RCC 7860 (cell line): ENCODE measurements at regions not wholly inside any gene's neighbourhood (a gene's known extent, or its start where the extent isn't known, plus 50 kb on each side); places are given as distances from the start of the nearest gene placed in this dataset.

Experiments
- DNase-seq: peaks from one replicate; pipeline ENCODE4 v3.0.0-alpha.2; 2015; ENCODE audit warnings: low spot score
- FAIRE-seq: peaks from 2 replicates; lab custom pipeline; 2012; peaks lifted over from hg19 to GRCh38; lab: Jason Lieb, UNC

DNA sequence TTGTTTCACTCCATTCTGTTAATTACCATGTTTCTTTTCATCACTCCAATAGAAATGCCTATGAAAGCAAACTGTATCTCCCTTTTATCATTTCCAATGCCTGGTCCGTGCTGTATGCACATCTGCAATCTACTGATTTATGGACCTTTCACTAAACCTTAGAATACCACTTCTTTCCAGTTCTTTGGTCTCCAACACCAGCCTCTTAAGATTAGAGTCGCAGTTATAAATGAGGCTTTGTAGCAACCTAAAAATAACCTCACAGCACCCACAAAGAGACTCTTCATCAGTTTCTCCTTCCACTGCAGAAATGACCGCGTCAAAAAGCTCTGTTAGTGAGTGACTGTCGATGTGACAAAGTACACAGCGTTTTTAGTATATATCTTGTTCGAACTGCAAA lies 282.6 kb downstream of the ADGRA3 start:
- FAIRE-seq (no peak), DNase-seq (no peak)

DNA sequence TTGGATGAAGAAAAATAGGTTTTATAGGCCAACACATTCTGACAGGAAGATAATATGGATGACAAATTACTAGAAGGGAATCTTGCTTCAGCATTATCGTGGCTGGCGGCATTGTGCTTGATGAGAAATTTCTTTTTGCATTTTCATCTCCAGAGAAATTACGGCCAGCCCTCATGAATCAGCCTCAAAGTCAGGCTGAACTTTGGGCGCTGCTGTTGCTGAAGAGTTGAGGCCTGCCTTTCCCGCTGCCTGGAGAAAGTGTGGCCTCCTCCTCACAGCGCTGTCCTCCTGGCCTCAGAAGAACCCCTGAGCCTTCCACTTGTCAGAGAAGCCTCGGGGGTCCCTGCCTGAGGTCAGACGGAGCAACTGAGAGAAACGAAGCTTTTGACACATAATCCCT lies 272.4 kb upstream of the KCNIP4 start:
- FAIRE-seq (no peak), DNase-seq (no peak)

DNA sequence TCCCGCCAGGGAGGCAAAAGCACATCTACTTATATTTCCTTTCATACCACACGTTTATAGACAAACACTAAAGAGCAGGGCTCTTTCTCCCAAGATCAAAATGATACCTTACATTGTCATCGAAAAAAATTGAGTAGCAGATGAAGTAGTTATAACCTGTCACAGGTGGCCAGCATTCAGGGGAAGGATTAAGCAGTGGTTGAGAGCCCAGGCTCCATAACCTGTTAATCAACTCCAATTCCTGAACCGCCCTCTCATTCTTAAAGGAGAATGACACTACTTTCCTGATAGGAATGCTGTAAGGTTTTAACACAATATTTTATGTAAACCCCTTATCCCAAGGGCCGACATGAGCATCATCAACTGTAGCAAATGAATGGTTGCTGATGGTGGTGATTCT lies 268.9 kb upstream of the KCNIP4 start:
- no peak for FAIRE-seq
- no peak for DNase-seq

DNA sequence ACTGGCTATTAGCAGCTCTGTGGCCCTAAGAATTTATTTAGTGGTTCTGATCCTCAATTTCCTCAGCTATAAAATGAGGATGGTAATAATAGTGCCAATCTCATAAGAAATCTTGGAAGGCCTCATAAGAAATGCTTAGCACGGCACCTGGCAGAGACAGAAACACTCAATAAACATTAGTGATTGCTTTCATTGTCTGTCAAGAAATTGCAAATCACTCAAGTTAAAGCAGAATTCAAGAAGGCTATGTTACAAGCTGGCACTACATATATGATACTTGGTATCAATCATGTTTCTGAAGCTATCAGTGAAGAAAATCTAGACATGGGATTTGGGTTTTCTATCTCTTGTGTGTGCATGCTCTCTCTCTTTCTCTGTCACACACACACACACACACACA lies 267.7 kb upstream of the KCNIP4 start:
- FAIRE-seq = no peak

DNA sequence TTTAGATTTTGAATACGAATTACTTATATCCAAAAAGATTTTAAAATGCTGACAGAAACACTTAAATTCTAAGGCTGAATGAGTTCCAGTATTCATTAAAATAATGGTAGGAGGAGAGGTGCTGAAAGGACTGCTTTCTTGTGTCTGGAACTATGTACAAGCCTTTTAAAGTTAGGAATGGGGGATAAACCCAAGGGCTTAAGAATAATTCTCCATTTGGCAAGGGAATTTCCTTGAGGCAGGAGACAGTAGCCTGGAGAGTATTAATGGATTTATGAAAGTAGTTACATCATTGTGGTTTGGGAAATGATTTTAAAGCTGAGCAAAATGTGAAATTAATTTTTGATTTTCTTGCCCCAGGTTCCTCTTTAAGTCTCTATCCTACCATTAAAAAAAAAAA lies 266.5 kb upstream of the KCNIP4 start:
- FAIRE-seq (no peak), DNase-seq (no peak)

More for the DNA sequence above, 267.7 kb upstream of the KCNIP4 start:
- DNase-seq = no peak

DNA sequence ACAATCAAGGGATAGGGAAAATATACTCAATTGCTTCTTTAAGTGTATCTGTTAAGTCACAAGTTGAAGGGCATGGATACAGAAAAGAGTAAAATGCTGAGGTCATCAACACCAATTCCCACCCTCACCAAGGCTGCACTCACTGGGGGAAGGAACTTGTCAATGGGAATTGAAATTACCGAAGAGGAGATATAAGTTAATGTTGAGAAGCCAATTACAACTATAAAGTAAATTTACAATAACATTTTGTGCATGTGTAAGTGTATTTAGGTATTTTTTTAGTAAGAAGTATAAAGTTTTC lies 255.1 kb upstream of the KCNIP4 start:
- no peak for FAIRE-seq
- DNase-seq = no peak

DNA sequence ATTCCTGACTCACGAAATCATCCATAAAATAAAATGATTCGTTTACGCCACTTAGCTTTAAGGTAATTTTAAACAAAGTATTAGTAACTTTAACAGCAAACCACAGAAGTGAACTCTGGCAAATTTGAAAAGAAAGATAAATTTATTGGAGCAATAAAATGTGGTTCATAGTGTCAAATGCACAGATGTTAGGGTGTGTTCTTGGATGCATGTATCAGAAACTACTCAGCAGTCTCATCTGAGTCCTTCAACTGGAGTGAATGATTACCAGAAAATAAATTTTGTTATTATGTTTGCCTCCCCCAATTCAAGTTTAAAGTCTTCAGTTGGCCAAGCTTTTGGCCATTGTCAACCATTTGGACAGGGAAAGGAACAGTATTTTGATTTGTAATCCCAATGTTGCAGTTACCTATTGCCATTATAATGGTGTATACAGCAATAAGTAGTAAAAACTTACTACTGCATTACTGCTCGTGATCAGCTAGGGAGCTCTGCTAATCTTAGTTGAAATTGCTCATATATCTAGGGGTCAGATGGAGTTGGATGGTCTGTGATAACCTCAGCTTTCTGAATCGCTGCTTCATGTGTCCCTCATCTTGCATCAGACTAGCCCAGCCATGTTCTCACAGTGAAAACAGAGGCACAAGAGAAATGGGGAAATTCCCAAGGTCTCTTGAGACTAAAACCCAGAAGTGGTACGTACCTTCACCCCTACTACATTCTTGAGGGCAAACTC lies 254.6 kb upstream of the KCNIP4 start:
- DNase-seq = no peak
- no peak for FAIRE-seq

DNA sequence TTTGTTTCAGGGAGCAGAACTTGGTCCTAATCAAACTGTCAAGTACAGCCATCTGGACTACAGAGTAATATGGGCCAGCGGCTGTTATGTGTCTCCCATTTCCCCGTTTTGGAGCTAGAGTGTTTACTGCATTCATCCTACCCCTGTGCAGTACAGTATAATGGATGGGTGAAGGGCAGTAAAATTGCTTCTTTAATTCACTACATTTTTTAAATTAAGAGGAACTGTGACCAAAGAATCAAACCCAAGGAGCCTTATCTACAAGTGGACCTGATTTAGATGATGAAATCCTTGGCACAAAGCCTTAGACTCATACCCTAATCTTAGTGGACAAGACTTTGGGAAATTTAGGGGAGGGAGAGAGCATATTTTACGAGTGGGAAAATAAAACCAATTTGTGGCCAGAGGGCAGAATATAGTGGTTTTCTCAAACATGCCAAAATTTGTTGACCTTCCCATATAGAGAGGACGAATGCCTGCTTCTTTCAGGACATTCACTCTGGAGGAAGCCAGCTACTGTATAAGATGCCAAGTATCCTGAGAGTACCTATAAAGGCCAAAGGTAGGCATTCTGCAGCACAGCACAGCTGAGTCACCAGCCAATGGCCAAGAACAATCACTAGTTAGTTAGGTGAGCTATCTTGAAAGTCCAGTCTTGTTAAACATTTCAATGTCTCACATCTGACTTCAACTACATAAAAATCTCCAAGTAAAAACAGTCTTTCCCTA lies 253.8 kb upstream of the KCNIP4 start:
- FAIRE-seq (no peak), DNase-seq (no peak)

DNA sequence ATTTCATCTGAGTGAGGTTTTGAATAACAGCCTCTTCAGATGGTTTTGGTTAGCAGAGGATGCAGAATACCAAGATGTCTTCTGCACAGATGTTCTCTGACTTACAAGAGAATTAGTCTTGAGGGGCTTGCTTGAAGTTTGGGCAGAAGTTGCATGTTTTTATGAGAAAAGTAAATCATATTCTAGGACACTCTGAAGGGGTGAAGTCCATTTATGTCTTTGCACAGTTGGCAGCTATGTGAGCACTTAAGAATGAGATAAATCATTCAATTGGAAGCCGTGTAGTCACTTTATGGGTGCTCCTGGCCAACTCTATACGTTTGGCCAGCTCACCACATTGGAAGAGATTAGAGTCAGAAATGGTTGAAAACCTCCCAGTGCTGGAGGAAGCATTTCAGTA lies 252.7 kb upstream of the KCNIP4 start:
- no peak for DNase-seq
- FAIRE-seq = no peak

DNA sequence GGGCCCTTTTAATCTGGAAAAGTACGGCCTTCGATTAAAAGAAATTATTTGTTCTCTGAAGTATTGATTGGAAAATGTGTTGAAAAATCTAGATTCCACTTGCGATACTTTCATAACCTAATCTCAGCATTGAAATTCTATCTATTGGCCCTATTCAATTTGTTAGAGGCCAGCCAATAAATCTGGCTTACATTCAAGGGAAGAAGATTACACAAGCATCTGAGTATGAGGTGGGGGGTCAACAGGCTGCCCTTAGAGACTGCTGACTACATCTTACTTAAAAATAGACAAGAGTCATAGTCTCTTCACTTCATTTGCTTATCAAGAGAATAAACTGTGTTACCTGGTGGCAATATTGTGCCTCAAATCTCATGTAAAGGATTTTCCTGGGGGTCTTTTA lies 248.0 kb upstream of the KCNIP4 start:
- DNase-seq = no peak
- FAIRE-seq = no peak

DNA sequence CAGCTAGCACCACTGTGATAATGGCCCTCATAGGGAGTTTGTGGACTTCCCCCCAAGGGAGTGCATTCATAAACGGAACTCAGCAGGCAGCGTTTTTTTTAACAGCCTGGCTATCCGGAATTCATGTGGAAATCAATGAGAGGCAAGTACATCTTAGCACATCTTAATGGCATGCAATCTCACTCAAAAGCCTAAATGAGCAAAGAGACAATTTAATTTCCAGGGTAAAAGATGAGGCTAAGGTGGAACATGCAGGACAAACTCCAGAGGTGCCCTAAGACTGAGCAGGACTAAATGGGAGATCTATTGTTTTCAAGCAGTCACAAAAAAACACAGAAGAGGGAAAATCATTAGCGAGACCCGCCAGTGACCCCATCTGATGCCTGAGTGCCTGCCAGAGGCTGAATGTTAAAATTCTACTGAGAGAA lies 243.5 kb upstream of the KCNIP4 start:
- FAIRE-seq (peak; percentile 81), DNase-seq (peak; percentile 18)

DNA sequence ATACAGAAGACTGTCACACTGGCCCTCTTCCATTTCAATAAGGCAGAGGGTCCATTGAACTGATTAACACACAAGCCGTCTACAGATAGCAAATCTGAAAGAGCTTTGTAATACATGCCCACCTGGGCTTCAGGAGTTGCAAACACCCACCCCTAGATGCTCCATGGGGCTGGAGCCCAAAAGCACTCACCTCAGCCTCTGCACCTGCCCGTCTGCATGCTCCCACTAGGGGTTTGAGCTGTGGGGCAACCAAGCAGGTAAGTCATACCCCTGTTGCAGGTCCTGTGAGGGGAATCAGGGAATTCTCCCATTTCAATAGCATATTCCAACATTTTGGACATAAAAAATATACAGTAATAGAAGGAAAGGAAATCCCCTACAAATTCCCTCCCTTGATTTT lies 243.0 kb upstream of the KCNIP4 start:
- FAIRE-seq = no peak
- DNase-seq = no peak

DNA sequence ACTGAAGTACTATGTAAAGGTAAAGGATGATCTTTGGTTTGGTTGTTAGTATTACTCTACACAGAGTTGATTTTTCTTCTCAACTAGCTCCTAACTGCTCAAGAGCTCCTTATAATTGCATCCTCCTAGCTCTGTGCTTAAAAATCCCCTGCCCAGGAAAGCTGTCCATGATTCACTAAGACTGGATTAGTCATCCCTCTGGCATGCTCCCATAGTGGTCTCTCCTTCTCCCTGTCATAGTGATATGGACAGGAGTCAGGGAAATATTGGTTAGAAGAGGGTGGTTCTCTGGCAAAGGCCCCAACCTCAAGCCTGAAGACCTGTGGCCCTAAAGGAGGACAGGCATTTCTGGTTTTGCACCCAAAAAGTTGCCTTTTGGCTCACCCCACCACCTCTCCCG lies 242.3 kb upstream of the KCNIP4 start:
- FAIRE-seq (peak; percentile 97), DNase-seq (peak; percentile 96)

DNA sequence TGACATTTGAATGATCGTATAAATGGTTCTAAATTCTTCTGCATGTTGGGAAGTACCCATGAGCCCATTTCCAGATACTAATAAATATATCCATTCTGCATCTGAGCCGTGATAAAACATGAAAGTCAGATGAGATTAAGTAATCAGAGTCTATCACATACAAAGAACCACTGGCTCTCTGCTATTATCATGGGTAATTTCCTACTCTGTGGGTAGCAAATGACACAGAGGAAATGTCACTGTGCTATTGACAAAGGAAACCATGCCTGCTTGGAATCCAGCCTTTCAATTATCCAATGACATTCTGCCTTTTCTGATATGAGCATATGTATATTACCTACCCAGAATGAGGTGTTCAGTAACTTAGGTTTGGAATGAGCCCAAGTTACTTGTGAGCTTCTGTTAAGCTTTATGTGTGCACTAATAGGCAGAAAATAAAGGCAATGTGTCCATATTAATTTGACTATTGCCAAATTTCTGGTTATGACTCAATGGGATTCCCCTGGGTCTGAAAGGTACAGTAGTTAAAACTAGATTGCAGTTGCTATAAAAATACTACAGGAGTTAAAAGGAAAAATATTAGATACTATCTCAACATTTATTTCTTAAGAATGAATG lies 238.7 kb upstream of the KCNIP4 start:
- DNase-seq = peak; percentile 42
- FAIRE-seq = no peak

DNA sequence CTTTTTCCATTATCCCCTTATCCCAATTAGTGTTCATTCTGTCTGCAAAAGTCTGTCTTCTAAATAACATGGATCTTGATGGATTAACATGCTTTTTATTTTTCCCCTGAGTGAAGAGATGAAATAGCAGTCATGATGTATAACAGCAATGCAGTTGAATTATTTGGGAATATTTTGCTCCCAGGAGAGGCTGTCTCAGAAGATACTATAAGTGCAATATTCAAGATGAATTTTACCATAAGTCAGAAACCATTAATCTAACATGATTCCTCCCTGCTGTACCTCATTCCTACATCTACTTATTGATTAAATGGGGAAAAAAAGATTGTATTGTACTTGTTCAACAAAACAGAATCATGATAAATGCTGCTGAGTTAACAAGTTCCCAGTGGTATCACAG lies 233.2 kb upstream of the KCNIP4 start:
- no peak for FAIRE-seq
- DNase-seq = no peak

DNA sequence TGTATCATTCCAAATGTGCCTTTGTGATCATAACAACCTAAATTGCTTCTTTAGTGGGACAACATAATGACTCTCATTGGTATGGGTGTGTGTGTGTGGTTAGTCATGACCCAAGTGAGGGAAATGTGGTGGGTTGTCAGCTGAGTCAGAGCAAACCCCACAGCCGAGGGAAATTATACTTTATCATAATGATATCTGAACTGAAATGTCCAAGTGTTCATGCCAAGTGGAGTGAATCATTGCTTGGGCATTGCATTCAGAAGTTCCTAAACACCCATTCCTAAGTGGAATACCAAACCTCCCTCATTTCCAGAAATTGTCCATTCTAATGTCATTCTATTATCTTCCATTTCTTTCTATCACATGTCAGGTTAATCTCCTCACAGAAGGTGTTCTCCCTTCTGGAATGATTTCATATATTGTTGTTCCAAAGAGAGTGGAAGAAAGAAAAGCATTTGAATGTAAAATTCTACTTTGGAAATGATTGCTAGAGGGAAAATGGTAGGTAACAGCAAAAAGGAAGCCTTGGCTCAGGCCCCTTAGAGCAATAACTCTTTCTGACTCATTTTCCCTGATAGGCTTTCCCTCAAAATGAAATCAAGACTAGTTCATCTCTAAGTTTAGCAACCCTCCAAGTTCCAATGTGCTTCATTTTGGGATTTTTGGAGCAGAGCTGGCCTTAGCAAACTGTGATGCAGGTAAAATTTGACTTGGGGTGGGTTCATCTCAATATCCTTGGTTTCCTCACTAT lies 230.7 kb upstream of the KCNIP4 start:
- peak; percentile 99 for FAIRE-seq
- DNase-seq = peak; percentile 93

DNA sequence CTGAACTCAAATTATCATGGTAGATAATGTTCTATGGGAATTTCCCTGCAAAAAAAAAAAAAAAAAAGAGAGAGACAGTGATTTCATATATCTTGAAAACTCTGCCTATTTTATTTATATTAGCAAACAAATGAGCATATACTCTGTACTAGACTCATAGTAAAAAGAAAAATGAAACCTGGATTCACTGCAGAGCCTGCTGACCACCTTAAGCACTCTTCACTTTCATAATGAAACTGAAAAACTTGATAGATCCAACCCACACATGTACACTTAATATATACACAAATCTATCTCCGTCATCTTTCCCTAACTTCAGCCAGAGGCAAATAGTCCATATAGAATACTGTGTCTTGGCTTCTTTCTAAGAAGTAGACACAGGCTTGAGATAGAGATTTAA lies 226.1 kb upstream of the KCNIP4 start:
- no peak for DNase-seq
- no peak for FAIRE-seq

DNA sequence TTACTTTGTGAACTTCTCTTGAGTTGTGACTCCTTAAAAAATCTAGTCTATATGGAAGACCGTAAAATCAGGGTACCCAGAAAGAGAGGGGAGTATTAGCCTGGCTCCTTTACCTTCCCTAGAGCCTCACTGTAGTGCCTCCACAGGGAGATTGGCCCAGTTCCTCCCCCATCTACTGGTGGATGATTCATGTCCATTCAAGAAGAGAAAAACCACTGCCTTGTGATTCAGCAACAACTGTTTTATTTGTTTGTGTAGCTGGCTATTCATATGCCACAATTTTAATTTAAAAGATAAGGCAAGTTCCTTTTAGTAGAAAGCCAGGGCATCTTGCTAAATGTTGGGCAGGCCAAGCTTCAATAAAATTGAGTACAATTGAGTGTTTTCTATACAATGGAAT lies 221.8 kb upstream of the KCNIP4 start:
- DNase-seq = peak; percentile 73

DNA sequence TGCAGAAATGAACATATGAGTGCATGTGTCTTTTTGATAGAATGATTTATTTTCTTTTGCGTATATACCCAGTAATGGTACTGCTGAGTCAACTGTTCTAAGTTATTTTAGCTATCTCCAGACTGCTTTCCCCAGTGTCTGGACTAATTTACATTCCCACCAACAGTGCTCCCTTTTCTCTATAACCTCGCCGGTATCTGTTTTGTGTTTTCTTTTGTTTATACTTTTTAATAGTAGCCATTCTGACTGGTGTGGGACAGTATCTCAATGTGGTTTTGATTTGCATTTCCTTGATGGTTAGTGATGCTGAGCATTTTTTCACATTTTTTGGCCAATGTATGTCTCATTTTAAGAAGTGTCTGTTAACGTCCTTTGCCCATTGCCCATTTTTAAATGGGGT lies 218.6 kb upstream of the KCNIP4 start:
- DNase-seq (no peak), FAIRE-seq (no peak)

More for the DNA sequence above, 221.8 kb upstream of the KCNIP4 start:
- peak; percentile 93 for FAIRE-seq

DNA sequence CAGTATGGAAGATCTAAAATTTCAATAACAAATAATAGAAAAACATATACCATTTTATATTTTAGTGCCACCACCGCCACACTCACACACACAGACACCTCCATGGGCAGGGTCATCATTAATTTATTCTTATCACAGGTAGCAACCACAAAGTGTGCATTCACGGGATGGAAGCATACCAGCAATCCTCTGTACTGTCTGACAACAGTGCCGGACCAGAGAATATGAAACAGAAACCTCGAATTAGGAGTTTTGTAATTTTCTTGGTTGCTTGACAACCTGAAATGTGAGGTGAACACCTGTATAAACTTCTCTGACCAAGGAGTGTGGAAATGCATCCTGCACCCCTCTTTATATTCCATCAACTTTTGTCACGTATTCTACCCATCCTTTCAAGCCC lies 213.9 kb upstream of the KCNIP4 start:
- FAIRE-seq (no peak), DNase-seq (no peak)

DNA sequence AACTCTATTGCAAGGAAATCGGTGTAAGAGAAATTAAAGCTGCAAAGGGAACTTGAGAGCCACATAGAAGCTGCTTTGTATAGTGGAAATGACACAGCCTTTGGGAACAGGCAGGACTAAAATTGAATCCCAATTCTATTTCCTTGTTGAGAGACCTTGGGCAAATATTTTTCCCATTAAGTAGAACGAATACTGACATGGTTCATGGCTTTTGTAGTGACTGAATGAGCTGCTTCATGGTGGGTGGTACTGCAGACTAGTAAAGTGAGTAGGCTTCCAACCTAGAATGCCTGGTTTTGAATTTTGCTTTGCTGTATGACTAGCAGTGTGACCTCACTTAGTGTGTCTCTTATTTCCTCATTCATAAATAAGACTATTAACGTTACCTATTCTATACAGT lies 182.2 kb upstream of the KCNIP4 start:
- DNase-seq = no peak

More for the DNA sequence above, 182.2 kb upstream of the KCNIP4 start:
- no peak for FAIRE-seq
